H1 (cell line): ENCODE measurements at regions not wholly inside any gene's neighbourhood (a gene's known extent, or its start where the extent isn't known, plus 50 kb on each side); places are given as distances from the start of the nearest gene placed in this dataset.

ENCODE experiments used
- CTCF ChIA-PET: fragments of 300-600 bp; sonication (Branson Sonifier 250); formaldehyde crosslinking; loops from one replicate; lab custom pipeline; 2021; ENCODE audit not compliant: partially characterized antibody; lab: Charles Lee
- POLR2A ChIA-PET: fragments of 300-600 bp; sonication (Branson Sonifier 250); formaldehyde crosslinking; loops from one replicate; lab custom pipeline; 2021; ENCODE audit warnings: inconsistent platforms; ENCODE audit not compliant: partially characterized antibody; lab: Charles Lee
- DNase-seq, 2 experiments: peaks; one replicate each; pipeline versions ENCODE4 v3.0.0 to v3.0.0-alpha.2; 2010 to 2022; ENCODE audit warnings: low spot score in 2 of 2, low read depth in 1 of 2, mixed read lengths in 1 of 2
- FAIRE-seq: peaks from 2 replicates; lab custom pipeline; 2011; peaks lifted over from hg19 to GRCh38; lab: Jason Lieb, UNC
- H2AFZ ChIP-seq: 2 replicates; pipeline ENCODE4 v1.8.1; 2012; ENCODE audit warnings: low read length, inconsistent platforms
- H2AK5ac ChIP-seq: 2 replicates; pipeline ENCODE4 v1.6.1; 2013; ENCODE audit warnings: low read depth, low read length
- H2BK120ac ChIP-seq: replicated peaks from 2 replicates; pipeline ENCODE3; 2013; ENCODE audit warnings: low read depth, low read length, inconsistent platforms
- H2BK12ac ChIP-seq: 2 replicates; pipeline ENCODE4 v1.6.1; 2013; ENCODE audit warnings: low read depth, low read length
- H2BK15ac ChIP-seq: 2 replicates; pipeline ENCODE4 v1.6.1; 2013; ENCODE audit warnings: low read length
- H2BK20ac ChIP-seq: 2 replicates; pipeline ENCODE4 v1.6.1; 2013; ENCODE audit warnings: low read length
- H2BK5ac ChIP-seq: 2 replicates; pipeline ENCODE4 v1.6.1; 2013; ENCODE audit warnings: low read depth, low read length
- H3K14ac ChIP-seq: 2 replicates; pipeline ENCODE4 v1.6.1; 2013; ENCODE audit warnings: inconsistent platforms; ENCODE audit not compliant: insufficient read length
- H3K18ac ChIP-seq: 2 replicates; pipeline ENCODE4 v1.6.1; 2013; ENCODE audit warnings: low read length; ENCODE audit errors: extremely low read depth
- H3K23ac ChIP-seq: 2 replicates; pipeline ENCODE4 v1.6.1; 2013; ENCODE audit warnings: inconsistent platforms; ENCODE audit not compliant: insufficient read length
- H3K23me2 ChIP-seq: 2 replicates; pipeline ENCODE4 v1.6.1; 2013; ENCODE audit warnings: low read depth, low read length
- H3K27ac ChIP-seq: 2 replicates; pipeline ENCODE4 v1.6.1; 2011; ENCODE audit warnings: low read depth, low read length, inconsistent platforms
- H3K27me3 ChIP-seq, 4 experiments: replicated peaks in 1 of 4; 1 replicate in 1 of 4; 2 replicates in 3 of 4; pipeline versions ENCODE4 v1.6.1 to v1.8.1; 2011 to 2013; ENCODE audit warnings: low read length in 3 of 4, mild to moderate bottlenecking in 3 of 4, inconsistent platforms in 2 of 4, mixed read lengths in 2 of 4, moderate library complexity in 1 of 4; ENCODE audit not compliant: control insufficient read depth in 3 of 4, insufficient read depth in 3 of 4; ENCODE audit errors: extremely low read depth in 1 of 4
- H3K36me3 ChIP-seq, 4 experiments: 2 replicates each; pipeline versions ENCODE4 v1.6.1 to v1.8.1; 2011 to 2013; ENCODE audit warnings: mild to moderate bottlenecking in 4 of 4, low read length in 3 of 4, moderate library complexity in 2 of 4, control low read depth in 1 of 4, inconsistent platforms in 1 of 4; ENCODE audit not compliant: insufficient read depth in 4 of 4, control insufficient read depth in 2 of 4
- H3K4ac ChIP-seq: replicated peaks from 2 replicates; pipeline ENCODE3; 2013; ENCODE audit warnings: low read length, low read depth, mixed read lengths, inconsistent platforms; ENCODE audit not compliant: insufficient read length
- H3K4me1 ChIP-seq, 4 experiments: replicated peaks in 1 of 4; 1 replicate in 1 of 4; 2 replicates in 3 of 4; pipeline versions ENCODE4 v1.6.1 to v1.8.1; 2011 to 2013; ENCODE audit warnings: low read length in 3 of 4, inconsistent platforms in 2 of 4, mixed read lengths in 1 of 4; ENCODE audit not compliant: insufficient read depth in 4 of 4, control insufficient read depth in 3 of 4
- H3K4me2 ChIP-seq, 2 experiments: 2 replicates each; pipeline versions ENCODE4 v1.6.1 to v1.8.1; 2011 to 2013; ENCODE audit warnings: low read depth in 2 of 2, low read length in 2 of 2, control low read depth in 1 of 2, inconsistent platforms in 1 of 2, mild to moderate bottlenecking in 1 of 2; ENCODE audit not compliant: insufficient read depth in 1 of 2
- H3K4me3 ChIP-seq, 4 experiments: fragments of 200-600, 300-600 bp in 1 of 4; sonication (generic), shearing (Covaris generic), sonication (Bioruptor Twin) in 1 of 4; 2 replicates each; pipeline versions ENCODE4 v1.5.1 to v1.8.1; 2011 to 2016; ENCODE audit warnings: low read length in 4 of 4, low read depth in 3 of 4, control low read depth in 2 of 4, inconsistent platforms in 2 of 4, mild to moderate bottlenecking in 2 of 4, mixed read lengths in 1 of 4, moderate library complexity in 1 of 4; ENCODE audit not compliant: insufficient read depth in 2 of 4; ENCODE audit errors: extremely low read depth in 1 of 4
- H3K56ac ChIP-seq: replicated peaks from 2 replicates; pipeline ENCODE3; 2013; ENCODE audit warnings: low read depth, mild to moderate bottlenecking, mixed read lengths, low read length, inconsistent platforms; ENCODE audit not compliant: insufficient read length
- H3K79me1 ChIP-seq: 2 replicates; pipeline ENCODE4 v1.6.1; 2013; ENCODE audit warnings: low read depth, low read length, control low read depth
- H3K79me2 ChIP-seq, 2 experiments: 2 replicates each; pipeline versions ENCODE4 v1.6.1 to v1.8.1; 2012 to 2013; ENCODE audit warnings: low read length in 2 of 2, mild to moderate bottlenecking in 2 of 2, inconsistent platforms in 1 of 2; ENCODE audit not compliant: insufficient read depth in 2 of 2, control insufficient read depth in 1 of 2
- H3K9ac ChIP-seq, 4 experiments: replicated peaks in 1 of 4; 1 replicate in 1 of 4; 2 replicates in 3 of 4; pipeline versions ENCODE4 v1.6.1 to v1.8.1; 2011 to 2013; ENCODE audit warnings: low read depth in 3 of 4, low read length in 3 of 4, control low read depth in 2 of 4, mild to moderate bottlenecking in 2 of 4, moderate library complexity in 2 of 4, inconsistent platforms in 1 of 4; ENCODE audit errors: extremely low read depth in 1 of 4
- H3K9me3 ChIP-seq, 2 experiments: 2 replicates each; pipeline versions ENCODE4 v1.6.1 to v1.8.1; 2012 to 2013; ENCODE audit warnings: mild to moderate bottlenecking in 2 of 2, moderate library complexity in 2 of 2, control low read depth in 1 of 2, inconsistent platforms in 1 of 2, low read depth in 1 of 2, low read length in 1 of 2, mixed read lengths in 1 of 2; ENCODE audit not compliant: insufficient read depth in 2 of 2
- H4K20me1 ChIP-seq, 2 experiments: replicated peaks in 1 of 2; 2 replicates each; pipeline versions ENCODE3 to v1.8.1; 2011 to 2013; ENCODE audit warnings: inconsistent platforms in 2 of 2, low read length in 2 of 2, mild to moderate bottlenecking in 1 of 2; ENCODE audit not compliant: insufficient read depth in 2 of 2, control insufficient read depth in 1 of 2
- H4K5ac ChIP-seq: 2 replicates; pipeline ENCODE4 v1.6.1; 2013; ENCODE audit warnings: low read length, low read depth, mixed read lengths, inconsistent platforms; ENCODE audit not compliant: insufficient read length
- H4K8ac ChIP-seq: 2 replicates; pipeline ENCODE4 v1.8.0; 2013; ENCODE audit warnings: mild to moderate bottlenecking, moderate library complexity, low read length, inconsistent platforms; ENCODE audit not compliant: insufficient read depth; ENCODE audit errors: extremely low read depth
- H4K91ac ChIP-seq: replicated peaks from 2 replicates; pipeline ENCODE3; 2013; ENCODE audit warnings: low read length, mixed read lengths, inconsistent platforms; ENCODE audit not compliant: insufficient read length
- CBX5 ChIP-seq: fragments of 300-800, 300-1000 bp; sonication (generic); IDR thresholded peaks from 2 replicates; pipeline ENCODE4 v1.7.1; 2016; ENCODE audit warnings: antibody characterized with exemption, low read length, low read depth
- CHD2 ChIP-seq: IDR thresholded peaks from 2 replicates; pipeline ENCODE4 v1.6.1; 2012; ENCODE audit warnings: low read length, improper control_type of control experiment
- CREB1 ChIP-seq: IDR thresholded peaks from 2 replicates; pipeline ENCODE4 v1.6.1; 2012; ENCODE audit warnings: inconsistent platforms
- CTBP2 ChIP-seq: IDR thresholded peaks from 2 replicates; pipeline ENCODE4 v1.7.0; 2011; ENCODE audit warnings: borderline replicate concordance, mild to moderate bottlenecking, moderate library complexity, mixed read lengths, low read length; ENCODE audit not compliant: insufficient read depth, insufficient read length
- E2F6 ChIP-seq: IDR thresholded peaks from 2 replicates; pipeline ENCODE4 v1.6.1; 2012; ENCODE audit warnings: inconsistent platforms
- EGR1 ChIP-seq: IDR thresholded peaks from 2 replicates; pipeline ENCODE4 v1.6.1; 2011; ENCODE audit warnings: low read depth, low read length, borderline replicate concordance
- EP300 ChIP-seq, 2 experiments: IDR thresholded peaks; 1 replicate in 1 of 2; 2 replicates in 1 of 2; pipeline ENCODE4 v1.6.1; 2011 to 2012; ENCODE audit warnings: low read depth in 2 of 2, low read length in 2 of 2, mild to moderate bottlenecking in 2 of 2, borderline replicate concordance in 1 of 2, inconsistent platforms in 1 of 2, moderate library complexity in 1 of 2
- JUND ChIP-seq: IDR thresholded peaks from 2 replicates; pipeline ENCODE4 v1.6.1; 2011; ENCODE audit warnings: mild to moderate bottlenecking, improper control_type of control experiment, low read length
- KDM4A ChIP-seq: IDR thresholded peaks from one replicate; pipeline ENCODE4 v1.7.1; 2012; ENCODE audit warnings: low read depth, mild to moderate bottlenecking, moderate library complexity, low read length, inconsistent platforms; ENCODE audit not compliant: severe bottlenecking
- MAFK ChIP-seq: IDR thresholded peaks from 2 replicates; pipeline ENCODE4 v1.6.1; 2012; ENCODE audit warnings: low read depth, mild to moderate bottlenecking, improper control_type of control experiment, low read length
- SIRT6 ChIP-seq: IDR thresholded peaks from one replicate; pipeline ENCODE4 v1.7.1; 2012; ENCODE audit warnings: low read length, inconsistent platforms
- SP4 ChIP-seq: IDR thresholded peaks from 2 replicates; pipeline ENCODE4 v1.6.1; 2012; ENCODE audit warnings: low read length, inconsistent platforms
- TAF1 ChIP-seq: IDR thresholded peaks from 2 replicates; pipeline ENCODE4 v1.6.1; 2011; ENCODE audit warnings: mild to moderate bottlenecking, low read depth, low read length
- USF2 ChIP-seq: IDR thresholded peaks from 2 replicates; pipeline ENCODE4 v1.6.1; 2011; ENCODE audit warnings: low read length, improper control_type of control experiment
- WGBS, 2 experiments: shearing (Covaris generic) in 1 of 2; methylation state at CpG; one replicate each; pipeline versions ENCODE4 v1.1.6 to v1.1.7; 2013 to 2015; ENCODE audit warnings: low lambda C conversion rate in 2 of 2, mixed read lengths in 2 of 2, inconsistent platforms in 1 of 2, low coverage in 1 of 2, missing lambda C conversion rate in 1 of 2; ENCODE audit not compliant: insufficient replicate concordance in 2 of 2, insufficient coverage in 1 of 2, insufficient read length in 1 of 2; ENCODE audit errors: extremely low coverage in 1 of 2, missing lambda C conversion rate in 1 of 2; 5-methylcytosine and 5-hydroxymethylcytosine counted together

- Histone ChIP-seq H3K4me2 (no peak overlapping the region), H2BK120ac (no peak overlapping the region), H3K9me3 (no peaks in the 10 kb centered on the region), H3K36me3 (no peaks in the 10 kb centered on the region), H3K18ac (no peak overlapping the region), H2BK12ac (no peak overlapping the region), H3K23me2 (no peaks in the 10 kb centered on the region), H4K8ac (no peak overlapping the region), H3K79me2 (no peaks in the 10 kb centered on the region)
- FAIRE-seq: no peak
- CTCF ChIA-PET: interaction anchor here (1.0 kb wide), 1 partner anchor 16 kb away, joined by 3 read pairs; no protein-coding TSS in a partner anchor
- DNase-seq: no peak
- TF ChIP-seq EGR1 (no peak), TAF1 (no peak), EP300 (IDR thresholded peaks at IDR 0.05; ENCODE audit: borderline replicate concordance in 1 of 2, low read depth in 2 of 2, low read length in 2 of 2) (no peak), MAFK (no peak), KDM4A (no peak), CHD2 (no peak), SP4 (no peak), CBX5 (no peak), USF2 (no peak), CREB1 (no peak), CTBP2 (no peak), E2F6 (no peak), SIRT6 (no peak), JUND (no peak)
- TF ChIP-seq, all 59 proteins: peak for 0
- no peak overlapping the region for H2AK5ac ChIP-seq
- H3K9ac ChIP-seq: no peak overlapping the region
- H2AFZ ChIP-seq: no peak overlapping the region
- no peaks in the 10 kb centered on the region for H4K20me1 ChIP-seq
- no peaks in the 10 kb centered on the region for H3K4me1 ChIP-seq
- no peak overlapping the region for H2BK5ac ChIP-seq
- no peak overlapping the region for H4K5ac ChIP-seq
- H3K23ac ChIP-seq: no peak overlapping the region
- no peak overlapping the region for H3K4ac ChIP-seq
- POLR2A ChIA-PET: no interaction called here
- no peak overlapping the region for H3K4me3 ChIP-seq
- no peak overlapping the region for H3K56ac ChIP-seq
- H3K14ac ChIP-seq: no peak overlapping the region
- H3K79me1 ChIP-seq: no peaks in the 10 kb centered on the region
- no peaks in the 10 kb centered on the region for H3K27me3 ChIP-seq
- H2BK20ac ChIP-seq: no peak overlapping the region
- H4K91ac ChIP-seq: no peak overlapping the region
- H2BK15ac ChIP-seq: no peak overlapping the region
- 94% methylated on average over 3 of the region's 3 CpGs; no CpG with 5 or more reads in 1 of the 2 experiments for WGBS, 2 experiments
- H3K27ac ChIP-seq: no peak overlapping the region
These were observed 124.4 kb upstream of the TRIB2 start for GRCh38 chr2:12592296-12592695.
